ENCODE measurements at regions not wholly inside any gene's neighbourhood (a gene's known extent, or its start where the extent isn't known, plus 50 kb on each side); places are given as distances from the start of the nearest gene placed in this dataset.

GRCh38 chr11:122337241-122337640 lies 221.2 kb upstream of the BLID start:
- no peaks in the 10 kb centered on the region for H3K4me1 Mint-ChIP-seq
- no peak overlapping the region for H3K27ac Mint-ChIP-seq
- no peaks in the 10 kb centered on the region for H3K27me3 Mint-ChIP-seq
- DNase-seq = no peak
- CTCF ChIA-PET = no interaction called here
- no peak overlapping the region for H3K4me3 Mint-ChIP-seq
- POLR2A ChIA-PET = no interaction called here
- no peaks in the 10 kb centered on the region for H3K36me3 Mint-ChIP-seq (ENCODE audit: low read depth)
- no peaks in the 10 kb centered on the region for H3K9me3 Mint-ChIP-seq

GRCh38 chr11:122336706-122337105 lies 220.7 kb upstream of the BLID start:
- CTCF ChIA-PET = no interaction called here
- no peaks in the 10 kb centered on the region for H3K27me3 Mint-ChIP-seq
- no peaks in the 10 kb centered on the region for H3K36me3 Mint-ChIP-seq (ENCODE audit: low read depth)

GRCh38 chr11:122334546-122335339 lies 218.7 kb upstream of the BLID start:
- POLR2A ChIA-PET = no interaction called here

More at GRCh38 chr11:122336706-122337105, 220.7 kb upstream of the BLID start:
- no peak overlapping the region for H3K4me3 Mint-ChIP-seq
- no peak for DNase-seq
- H3K27ac Mint-ChIP-seq = no peak overlapping the region
- H3K9me3 Mint-ChIP-seq = no peaks in the 10 kb centered on the region
- no peaks in the 10 kb centered on the region for H3K4me1 Mint-ChIP-seq
- POLR2A ChIA-PET = no interaction called here

GRCh38 chr11:122333467-122333866 lies 217.5 kb upstream of the BLID start:
- Mint-ChIP-seq H3K4me3 (no peak overlapping the region), H3K36me3 (ENCODE audit: low read depth) (no peaks in the 10 kb centered on the region), H3K9me3 (no peaks in the 10 kb centered on the region), H3K27ac (no peak overlapping the region), H3K4me1 (no peaks in the 10 kb centered on the region), H3K27me3 (no peaks in the 10 kb centered on the region)
- no peak for DNase-seq
- ChIA-PET CTCF (no interaction called here), POLR2A (no interaction called here)

More at GRCh38 chr11:122334546-122335339, 218.7 kb upstream of the BLID start:
- DNase-seq = no peak
- no peak overlapping the region for H3K27ac Mint-ChIP-seq
- H3K9me3 Mint-ChIP-seq = no peaks in the 10 kb centered on the region
- no peaks in the 10 kb centered on the region for H3K4me1 Mint-ChIP-seq
- CTCF ChIA-PET = no interaction called here
- no peaks in the 10 kb centered on the region for H3K27me3 Mint-ChIP-seq
- H3K4me3 Mint-ChIP-seq = no peak overlapping the region
- no peaks in the 10 kb centered on the region for H3K36me3 Mint-ChIP-seq (ENCODE audit: low read depth)

- POLR2A ChIA-PET = no interaction called here
- H3K36me3 Mint-ChIP-seq (ENCODE audit: low read depth) = no peaks in the 10 kb centered on the region
- CTCF ChIA-PET = no interaction called here
- H3K27ac Mint-ChIP-seq = no peak overlapping the region
- H3K9me3 Mint-ChIP-seq = no peaks in the 10 kb centered on the region
- no peak overlapping the region for H3K4me3 Mint-ChIP-seq
- DNase-seq = no peak
- H3K27me3 Mint-ChIP-seq = no peaks in the 10 kb centered on the region
- H3K4me1 Mint-ChIP-seq = no peaks in the 10 kb centered on the region
These were observed 215.1 kb upstream of the BLID start for GRCh38 chr11:122331079-122331478.

- POLR2A ChIA-PET = no interaction called here
These were observed 214.4 kb upstream of the BLID start for GRCh38 chr11:122330279-122330965.

GRCh38 chr11:122327528-122327927 lies 211.5 kb upstream of the BLID start:
- Mint-ChIP-seq H3K27me3 (no peaks in the 10 kb centered on the region), H3K36me3 (ENCODE audit: low read depth) (no peaks in the 10 kb centered on the region), H3K4me3 (no peak overlapping the region), H3K9me3 (no peaks in the 10 kb centered on the region), H3K4me1 (no peaks in the 10 kb centered on the region), H3K27ac (no peak overlapping the region)
- CTCF ChIA-PET = no interaction called here
- POLR2A ChIA-PET = no interaction called here
- no peak for DNase-seq

More at GRCh38 chr11:122330279-122330965, 214.4 kb upstream of the BLID start:
- H3K27ac Mint-ChIP-seq = no peak overlapping the region
- no peak overlapping the region for H3K4me3 Mint-ChIP-seq
- CTCF ChIA-PET = no interaction called here
- H3K27me3 Mint-ChIP-seq = no peaks in the 10 kb centered on the region
- H3K36me3 Mint-ChIP-seq (ENCODE audit: low read depth) = no peaks in the 10 kb centered on the region
- no peak for DNase-seq
- H3K9me3 Mint-ChIP-seq = no peaks in the 10 kb centered on the region
- H3K4me1 Mint-ChIP-seq = no peaks in the 10 kb centered on the region

GRCh38 chr11:122323754-122324421 lies 207.9 kb upstream of the BLID start:
- Mint-ChIP-seq H3K9me3 (no peaks in the 10 kb centered on the region), H3K4me1 (no peaks in the 10 kb centered on the region), H3K27me3 (no peaks in the 10 kb centered on the region), H3K4me3 (no peak overlapping the region), H3K27ac (no peak overlapping the region), H3K36me3 (ENCODE audit: low read depth) (no peaks in the 10 kb centered on the region)
- no peak for DNase-seq
- CTCF ChIA-PET = no interaction called here
- POLR2A ChIA-PET = no interaction called here

GRCh38 chr11:122322329-122322728 lies 206.3 kb upstream of the BLID start:
- CTCF ChIA-PET = no interaction called here

GRCh38 chr11:122320671-122321070 lies 204.7 kb upstream of the BLID start:
- ChIA-PET POLR2A (no interaction called here), CTCF (no interaction called here)
- H3K36me3 Mint-ChIP-seq (ENCODE audit: low read depth) = no peaks in the 10 kb centered on the region
- H3K27me3 Mint-ChIP-seq = no peaks in the 10 kb centered on the region
- H3K27ac Mint-ChIP-seq = no peak overlapping the region
- no peaks in the 10 kb centered on the region for H3K4me1 Mint-ChIP-seq
- DNase-seq = no peak
- no peak overlapping the region for H3K4me3 Mint-ChIP-seq
- H3K9me3 Mint-ChIP-seq = no peaks in the 10 kb centered on the region

More at GRCh38 chr11:122322329-122322728, 206.3 kb upstream of the BLID start:
- H3K36me3 Mint-ChIP-seq (ENCODE audit: low read depth) = no peaks in the 10 kb centered on the region
- H3K4me1 Mint-ChIP-seq = no peaks in the 10 kb centered on the region
- no peak for DNase-seq
- H3K27ac Mint-ChIP-seq = no peak overlapping the region
- H3K9me3 Mint-ChIP-seq = no peaks in the 10 kb centered on the region
- POLR2A ChIA-PET = no interaction called here
- no peak overlapping the region for H3K4me3 Mint-ChIP-seq
- no peaks in the 10 kb centered on the region for H3K27me3 Mint-ChIP-seq

- Mint-ChIP-seq H3K27me3 (no peaks in the 10 kb centered on the region), H3K4me1 (no peaks in the 10 kb centered on the region), H3K27ac (no peak overlapping the region), H3K9me3 (no peaks in the 10 kb centered on the region), H3K4me3 (no peak overlapping the region), H3K36me3 (ENCODE audit: low read depth) (no peaks in the 10 kb centered on the region)
- POLR2A ChIA-PET = no interaction called here
- CTCF ChIA-PET = no interaction called here
- no peak for DNase-seq
These were observed 203.9 kb upstream of the BLID start for GRCh38 chr11:122319691-122320620.

GRCh38 chr11:122319085-122319484 lies 203.1 kb upstream of the BLID start:
- Mint-ChIP-seq H3K4me3 (no peak overlapping the region), H3K27me3 (no peaks in the 10 kb centered on the region), H3K4me1 (no peaks in the 10 kb centered on the region), H3K36me3 (ENCODE audit: low read depth) (no peaks in the 10 kb centered on the region), H3K9me3 (no peaks in the 10 kb centered on the region), H3K27ac (no peak overlapping the region)
- POLR2A ChIA-PET = no interaction called here
- CTCF ChIA-PET = no interaction called here
- DNase-seq = no peak

GRCh38 chr11:122317305-122317704 lies 201.3 kb upstream of the BLID start:
- Mint-ChIP-seq H3K9me3 (no peaks in the 10 kb centered on the region), H3K27ac (no peak overlapping the region), H3K4me3 (no peak overlapping the region), H3K27me3 (no peaks in the 10 kb centered on the region), H3K4me1 (no peaks in the 10 kb centered on the region), H3K36me3 (ENCODE audit: low read depth) (no peaks in the 10 kb centered on the region)
- ChIA-PET POLR2A (no interaction called here), CTCF (no interaction called here)
- DNase-seq = no peak

Data from activated CD4-positive, alpha-beta memory T cell treated with anti-CD3 and anti-CD28 coated beads, Interleukin-2, amount 10 ng/mL, durations not matched to agents 7 days and 5 days (primary cell).